ENCODE measurements at regions not wholly inside any gene's neighbourhood (a gene's known extent, or its start where the extent isn't known, plus 50 kb on each side); places are given as distances from the start of the nearest gene placed in this dataset.

GRCh38 chr11:19501631-19502030 lies 211.0 kb upstream of the NAV2 start:
- H3K27ac ChIP-seq (ENCODE audit: low read depth), result no peak overlapping the region
- DNase-seq (ENCODE audit: extremely low spot score), result no peak
- 87% methylated on average over 7 of the region's 7 CpGs for WGBS
- no peaks in the 10 kb centered on the region for H3K4me1 ChIP-seq (ENCODE audit: insufficient read depth)
- no peaks in the 10 kb centered on the region for H3K36me3 ChIP-seq (ENCODE audit: insufficient read depth)
- no peak overlapping the region for H3K4me3 ChIP-seq (ENCODE audit: low read depth, low read length)

- Histone ChIP-seq H3K27ac (ENCODE audit: low read depth) (no peak overlapping the region), H3K4me3 (ENCODE audit: low read depth, low read length) (no peak overlapping the region), H3K4me1 (ENCODE audit: insufficient read depth) (no peaks in the 10 kb centered on the region), H3K36me3 (ENCODE audit: insufficient read depth) (no peaks in the 10 kb centered on the region)
- no peak for DNase-seq (ENCODE audit: extremely low spot score)
- 55% methylated on average over 3 of the region's 3 CpGs for WGBS
Observed at GRCh38 chr11:19499999-19500398, 212.6 kb upstream of the NAV2 start.

GRCh38 chr11:19499026-19499669 lies 213.5 kb upstream of the NAV2 start:
- Histone ChIP-seq H3K36me3 (ENCODE audit: insufficient read depth) (no peaks in the 10 kb centered on the region), H3K4me3 (ENCODE audit: low read depth, low read length) (no peak overlapping the region), H3K27ac (ENCODE audit: low read depth) (no peak overlapping the region), H3K4me1 (ENCODE audit: insufficient read depth) (no peaks in the 10 kb centered on the region)
- 31% methylated on average over 4 of the region's 4 CpGs for WGBS
- no peak for DNase-seq (ENCODE audit: extremely low spot score)

GRCh38 chr11:19493446-19494213 lies 219.0 kb upstream of the NAV2 start:
- no peak overlapping the region for H3K4me3 ChIP-seq (ENCODE audit: low read depth, low read length)
- no peaks in the 10 kb centered on the region for H3K4me1 ChIP-seq (ENCODE audit: insufficient read depth)
- no peak for DNase-seq (ENCODE audit: extremely low spot score)
- no peaks in the 10 kb centered on the region for H3K36me3 ChIP-seq (ENCODE audit: insufficient read depth)
- no peak overlapping the region for H3K27ac ChIP-seq (ENCODE audit: low read depth)
- 59% methylated on average over 4 of the region's 4 CpGs for WGBS

- WGBS, result 76% methylated on average over 6 of the region's 6 CpGs
- no peak overlapping the region for H3K4me3 ChIP-seq (ENCODE audit: low read depth, low read length)
- no peak for DNase-seq (ENCODE audit: extremely low spot score)
- no peak overlapping the region for H3K27ac ChIP-seq (ENCODE audit: low read depth)
- H3K36me3 ChIP-seq (ENCODE audit: insufficient read depth), result no peaks in the 10 kb centered on the region
- H3K4me1 ChIP-seq (ENCODE audit: insufficient read depth), result no peaks in the 10 kb centered on the region
Observed at GRCh38 chr11:19482319-19483100, 230.1 kb upstream of the NAV2 start.

- no peak for DNase-seq (ENCODE audit: extremely low spot score)
- Histone ChIP-seq H3K27ac (ENCODE audit: low read depth) (no peak overlapping the region), H3K4me3 (ENCODE audit: low read depth, low read length) (no peak overlapping the region), H3K4me1 (ENCODE audit: insufficient read depth) (no peaks in the 10 kb centered on the region), H3K36me3 (ENCODE audit: insufficient read depth) (no peaks in the 10 kb centered on the region)
- 79% methylated on average over 2 of the region's 2 CpGs for WGBS
Observed at GRCh38 chr11:19480540-19480939, 232.1 kb upstream of the NAV2 start.

GRCh38 chr11:19478891-19479290 lies 233.7 kb upstream of the NAV2 start:
- Histone ChIP-seq H3K36me3 (ENCODE audit: insufficient read depth) (no peaks in the 10 kb centered on the region), H3K4me3 (ENCODE audit: low read depth, low read length) (no peak overlapping the region), H3K4me1 (ENCODE audit: insufficient read depth) (no peaks in the 10 kb centered on the region), H3K27ac (ENCODE audit: low read depth) (no peak overlapping the region)
- DNase-seq (ENCODE audit: extremely low spot score), result no peak
- WGBS, result 60% methylated on average over 7 of the region's 7 CpGs

GRCh38 chr11:19474954-19475721 lies 234.4 kb upstream of the E2F8 start:
- H3K27ac ChIP-seq (ENCODE audit: low read depth), result no peak overlapping the region
- H3K4me3 ChIP-seq (ENCODE audit: low read depth, low read length), result no peak overlapping the region
- no peaks in the 10 kb centered on the region for H3K4me1 ChIP-seq (ENCODE audit: insufficient read depth)
- no peaks in the 10 kb centered on the region for H3K36me3 ChIP-seq (ENCODE audit: insufficient read depth)
- 67% methylated on average over 7 of the region's 7 CpGs for WGBS
- no peak for DNase-seq (ENCODE audit: extremely low spot score)

GRCh38 chr11:19474211-19474610 lies 233.5 kb upstream of the E2F8 start:
- Histone ChIP-seq H3K4me3 (ENCODE audit: low read depth, low read length) (no peak overlapping the region), H3K27ac (ENCODE audit: low read depth) (no peak overlapping the region), H3K36me3 (ENCODE audit: insufficient read depth) (no peaks in the 10 kb centered on the region), H3K4me1 (ENCODE audit: insufficient read depth) (no peaks in the 10 kb centered on the region)
- no peak for DNase-seq (ENCODE audit: extremely low spot score)
- 68% methylated on average over 4 of the region's 4 CpGs for WGBS

- 60% methylated on average over 3 of the region's 3 CpGs for WGBS
- H3K36me3 ChIP-seq (ENCODE audit: insufficient read depth), result no peaks in the 10 kb centered on the region
- no peaks in the 10 kb centered on the region for H3K4me1 ChIP-seq (ENCODE audit: insufficient read depth)
- DNase-seq (ENCODE audit: extremely low spot score), result no peak
- H3K27ac ChIP-seq (ENCODE audit: low read depth), result no peak overlapping the region
- no peak overlapping the region for H3K4me3 ChIP-seq (ENCODE audit: low read depth, low read length)
Observed at GRCh38 chr11:19472679-19473078, 231.9 kb upstream of the E2F8 start.

GRCh38 chr11:19467904-19468303 lies 227.2 kb upstream of the E2F8 start:
- H3K36me3 ChIP-seq (ENCODE audit: insufficient read depth), result no peaks in the 10 kb centered on the region
- DNase-seq (ENCODE audit: extremely low spot score), result no peak
- H3K4me1 ChIP-seq (ENCODE audit: insufficient read depth), result no peaks in the 10 kb centered on the region
- H3K4me3 ChIP-seq (ENCODE audit: low read depth, low read length), result no peak overlapping the region
- H3K27ac ChIP-seq (ENCODE audit: low read depth), result no peak overlapping the region
- 83% methylated on average over 2 of the region's 2 CpGs for WGBS

GRCh38 chr11:19466314-19466713 lies 225.6 kb upstream of the E2F8 start:
- Histone ChIP-seq H3K4me1 (ENCODE audit: insufficient read depth) (no peaks in the 10 kb centered on the region), H3K36me3 (ENCODE audit: insufficient read depth) (no peaks in the 10 kb centered on the region), H3K27ac (ENCODE audit: low read depth) (no peak overlapping the region), H3K4me3 (ENCODE audit: low read depth, low read length) (no peak overlapping the region)
- 66% methylated on average over 7 of the region's 7 CpGs for WGBS
- DNase-seq (ENCODE audit: extremely low spot score), result no peak

GRCh38 chr11:19463976-19464375 lies 223.2 kb upstream of the E2F8 start:
- no peak for DNase-seq (ENCODE audit: extremely low spot score)
- Histone ChIP-seq H3K4me1 (ENCODE audit: insufficient read depth) (no peaks in the 10 kb centered on the region), H3K4me3 (ENCODE audit: low read depth, low read length) (no peak overlapping the region), H3K36me3 (ENCODE audit: insufficient read depth) (no peaks in the 10 kb centered on the region), H3K27ac (ENCODE audit: low read depth) (no peak overlapping the region)
- 76% methylated on average over 7 of the region's 7 CpGs for WGBS

Data from urinary bladder (tissue), 3 donors.